ENCODE measurements at regions not wholly inside any gene's neighbourhood (a gene's known extent, or its start where the extent isn't known, plus 50 kb on each side); places are given as distances from the start of the nearest gene placed in this dataset.

- no peak for TF ChIP-seq CTCF (IDR thresholded peaks at IDR 0.05; ENCODE audit: low read depth, low read length, missing control alignments)
- H3K4me3 ChIP-seq (ENCODE audit: low read depth, low read length), result no peak overlapping the region
Observed at GRCh38 chr1:5254131-5254725, 599.8 kb downstream of the AJAP1 start.

DNA sequence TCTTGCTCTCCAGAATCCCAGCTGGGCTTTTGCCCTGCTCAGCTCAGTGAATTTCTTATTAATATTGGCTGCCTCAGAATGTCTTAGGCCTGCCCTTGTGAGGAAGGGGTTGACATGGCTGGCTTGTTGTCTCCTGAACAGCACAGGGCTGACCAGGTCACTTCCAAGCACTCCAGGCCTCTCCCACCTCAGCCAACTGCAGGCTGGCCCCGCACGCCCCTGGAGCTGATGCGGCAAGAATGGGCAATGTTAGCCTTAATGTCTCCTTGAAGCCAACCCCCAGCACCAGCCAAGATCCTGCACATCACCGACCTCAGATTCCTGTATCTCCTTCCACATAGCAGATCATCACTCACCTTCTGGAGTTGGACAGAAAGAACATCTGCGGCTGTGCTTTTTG, 598.6 kb downstream of the AJAP1 start:
- TF ChIP-seq CTCF (IDR thresholded peaks at IDR 0.05; ENCODE audit: low read depth, low read length, missing control alignments), result no peak
- H3K4me3 ChIP-seq (ENCODE audit: low read depth, low read length), result no peak overlapping the region
- no peak for DNase-seq (ENCODE audit: low read depth)

More at GRCh38 chr1:5254131-5254725, 599.8 kb downstream of the AJAP1 start:
- DNase-seq (ENCODE audit: low read depth), result no peak

- no peak overlapping the region for H3K4me3 ChIP-seq (ENCODE audit: low read depth, low read length)
- TF ChIP-seq CTCF (IDR thresholded peaks at IDR 0.05; ENCODE audit: low read depth, low read length, missing control alignments), result no peak
- no peak for DNase-seq (ENCODE audit: low read depth)
Observed at GRCh38 chr1:5250336-5250735, 595.9 kb downstream of the AJAP1 start.

DNA sequence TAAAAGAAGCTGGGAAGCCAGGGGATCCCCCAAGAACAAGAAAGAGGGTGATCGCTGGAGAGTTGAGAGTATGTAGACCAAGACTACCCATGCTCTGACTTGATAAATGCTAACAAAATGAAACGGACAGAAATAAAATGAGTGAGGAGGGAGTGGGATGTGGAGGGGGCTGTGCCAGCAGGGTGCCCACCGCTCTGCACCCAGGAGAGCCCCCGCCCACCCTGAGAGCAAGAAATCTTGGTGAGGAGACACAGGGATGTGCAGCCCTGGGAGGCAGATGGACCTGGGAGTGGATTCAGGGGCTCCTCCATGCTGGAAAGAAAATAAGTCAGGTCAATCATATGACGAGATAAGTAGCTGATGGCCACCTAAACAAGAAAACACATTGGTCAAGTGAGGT, 590.9 kb downstream of the AJAP1 start:
- H3K4me3 ChIP-seq (ENCODE audit: low read depth, low read length), result no peak overlapping the region
- no peak for DNase-seq (ENCODE audit: low read depth)
- no peak for TF ChIP-seq CTCF (IDR thresholded peaks at IDR 0.05; ENCODE audit: low read depth, low read length, missing control alignments)

GRCh38 chr1:5244631-5245285, 590.3 kb downstream of the AJAP1 start:
- no peak overlapping the region for H3K4me3 ChIP-seq (ENCODE audit: low read depth, low read length)
- TF ChIP-seq CTCF (IDR thresholded peaks at IDR 0.05; ENCODE audit: low read depth, low read length, missing control alignments), result no peak
- no peak for DNase-seq (ENCODE audit: low read depth)

GRCh38 chr1:5242850-5243249, 588.4 kb downstream of the AJAP1 start:
- no peak overlapping the region for H3K4me3 ChIP-seq (ENCODE audit: low read depth, low read length)
- no peak for DNase-seq (ENCODE audit: low read depth)
- no peak for TF ChIP-seq CTCF (IDR thresholded peaks at IDR 0.05; ENCODE audit: low read depth, low read length, missing control alignments)

GRCh38 chr1:5239911-5240310, 585.5 kb downstream of the AJAP1 start:
- no peak for DNase-seq (ENCODE audit: low read depth)
- H3K4me3 ChIP-seq (ENCODE audit: low read depth, low read length), result no peak overlapping the region
- no peak for TF ChIP-seq CTCF (IDR thresholded peaks at IDR 0.05; ENCODE audit: low read depth, low read length, missing control alignments)

Data from GM12864 (cell line).